NCI-H1694 treated with DMSO at 0.1 percent for 48 hours (cell line): ENCODE measurements at regions not wholly inside any gene's neighbourhood (a gene's known extent, or its start where the extent isn't known, plus 50 kb on each side); places are given as distances from the start of the nearest gene placed in this dataset.
A peak's percentile ranks its signal among the peaks of the same experiment; 100 is the strongest.

Experiments
- DNase-seq: peaks from one replicate; lab custom pipeline; 2025; lab: John Stamatoyannopoulos, UW

- DNase-seq = no peak
Measured at GRCh38 chr16:52874042-52874441, 178.7 kb downstream of the CHD9NB start.

GRCh38 chr16:52872731-52873130, 180.0 kb downstream of the CHD9NB start:
- DNase-seq = no peak

GRCh38 chr16:52871481-52871880, 181.2 kb downstream of the CHD9NB start:
- DNase-seq = no peak

DNA sequence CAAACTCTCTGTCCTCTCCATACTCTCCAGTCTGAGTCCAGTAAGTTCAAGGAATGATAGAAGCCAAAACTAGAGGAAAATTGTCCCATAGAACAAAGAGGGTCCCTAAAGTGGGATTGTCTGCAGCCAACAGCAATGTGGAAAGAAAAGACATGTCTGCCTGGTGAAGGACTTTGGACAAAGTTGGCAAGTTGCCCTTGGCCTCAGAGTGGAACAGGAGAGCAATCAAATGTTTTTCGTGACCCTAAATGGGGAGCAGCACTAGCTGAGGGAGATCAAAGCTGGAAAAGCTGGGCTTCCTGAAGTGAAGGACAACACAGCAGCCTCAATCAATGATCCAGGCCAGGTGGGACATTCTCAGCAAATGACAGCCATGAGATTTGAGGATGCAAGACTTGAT, 183.5 kb downstream of the CHD9NB start:
- DNase-seq = no peak

DNA sequence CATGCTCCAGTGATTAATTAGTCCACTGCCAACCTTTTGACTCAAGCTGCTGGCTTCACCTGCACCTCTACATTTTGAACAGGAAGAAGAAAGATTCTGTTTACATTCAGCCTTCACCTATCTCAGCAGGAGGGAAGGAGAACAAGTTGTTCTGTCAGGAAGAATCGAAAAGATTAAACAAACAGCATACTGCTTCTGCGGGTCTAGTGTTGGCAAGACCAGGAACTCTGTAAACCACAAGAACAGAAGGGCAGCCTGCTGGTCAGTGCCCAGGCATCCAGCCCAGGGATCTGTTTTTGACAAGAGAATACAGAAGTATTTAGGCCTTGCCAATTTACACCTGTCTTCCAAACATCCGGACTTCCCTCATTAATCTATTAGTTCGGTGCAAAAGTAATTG, 189.7 kb downstream of the CHD9NB start:
- DNase-seq = no peak

GRCh38 chr16:52861614-52862022, 191.1 kb downstream of the CHD9NB start:
- peak; percentile 73 for DNase-seq

DNA sequence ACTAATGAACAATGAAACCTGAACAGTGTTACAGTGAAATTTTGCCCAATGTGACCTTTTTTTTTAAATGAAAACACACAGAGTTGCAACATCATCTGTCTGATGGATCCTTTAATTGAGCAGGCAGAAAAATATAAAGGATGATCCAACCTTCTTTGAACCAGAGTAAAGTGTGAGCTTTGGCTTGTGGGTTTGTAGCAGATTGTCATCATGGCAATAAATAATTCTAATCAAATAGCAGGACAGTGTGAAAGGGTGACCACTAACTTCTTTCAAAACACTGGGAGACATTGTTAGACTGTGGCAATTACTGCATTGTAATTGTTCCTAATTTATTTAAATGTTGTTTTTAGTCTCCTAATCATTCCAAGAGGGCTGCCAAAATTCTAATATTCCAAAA, 197.2 kb downstream of the CHD9NB start:
- no peak for DNase-seq

DNA sequence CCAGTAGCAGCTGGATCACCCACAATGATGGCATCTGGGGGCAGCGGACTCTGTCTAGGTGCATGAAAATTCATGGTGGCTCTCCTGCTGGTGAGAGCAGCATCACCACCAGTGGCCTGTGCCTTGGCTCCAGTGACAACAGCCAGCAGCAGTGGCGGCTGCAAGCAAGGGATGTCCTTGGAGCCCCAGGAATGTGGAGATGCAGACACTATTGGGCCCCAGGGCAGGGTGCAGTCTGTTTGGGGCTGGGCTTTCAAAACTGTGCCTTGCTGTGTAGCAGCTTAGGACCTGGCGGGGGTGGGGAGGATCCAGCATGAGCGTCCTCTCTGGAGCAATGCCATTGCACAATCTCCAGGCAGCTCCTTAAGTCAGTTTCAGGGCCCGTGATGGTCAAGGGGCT, 199.7 kb downstream of the CHD9NB start:
- no peak for DNase-seq

- DNase-seq = no peak
Measured at GRCh38 chr16:52851211-52851740, 201.4 kb downstream of the CHD9NB start.

- DNase-seq = no peak
Measured at GRCh38 chr16:52843381-52843780, 209.3 kb downstream of the CHD9NB start.

DNA sequence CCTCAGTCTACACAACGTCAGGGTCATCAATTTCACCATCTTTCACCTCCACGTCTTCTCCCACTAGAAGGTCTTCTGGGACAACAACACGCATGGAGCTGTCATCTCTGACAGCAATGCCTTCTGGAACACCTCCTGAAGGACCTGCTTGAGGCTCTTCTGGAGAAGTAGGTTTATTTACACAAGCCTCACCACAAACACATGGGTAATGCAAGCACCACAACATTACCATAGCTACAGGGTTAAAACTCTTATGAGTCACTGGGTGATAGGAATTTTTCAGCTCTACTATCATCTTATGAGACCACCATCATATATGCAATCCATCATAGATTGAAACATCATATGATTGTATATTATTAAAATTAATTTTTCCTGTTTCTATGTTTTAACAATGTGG, 215.4 kb downstream of the CHD9NB start:
- DNase-seq = no peak

DNA sequence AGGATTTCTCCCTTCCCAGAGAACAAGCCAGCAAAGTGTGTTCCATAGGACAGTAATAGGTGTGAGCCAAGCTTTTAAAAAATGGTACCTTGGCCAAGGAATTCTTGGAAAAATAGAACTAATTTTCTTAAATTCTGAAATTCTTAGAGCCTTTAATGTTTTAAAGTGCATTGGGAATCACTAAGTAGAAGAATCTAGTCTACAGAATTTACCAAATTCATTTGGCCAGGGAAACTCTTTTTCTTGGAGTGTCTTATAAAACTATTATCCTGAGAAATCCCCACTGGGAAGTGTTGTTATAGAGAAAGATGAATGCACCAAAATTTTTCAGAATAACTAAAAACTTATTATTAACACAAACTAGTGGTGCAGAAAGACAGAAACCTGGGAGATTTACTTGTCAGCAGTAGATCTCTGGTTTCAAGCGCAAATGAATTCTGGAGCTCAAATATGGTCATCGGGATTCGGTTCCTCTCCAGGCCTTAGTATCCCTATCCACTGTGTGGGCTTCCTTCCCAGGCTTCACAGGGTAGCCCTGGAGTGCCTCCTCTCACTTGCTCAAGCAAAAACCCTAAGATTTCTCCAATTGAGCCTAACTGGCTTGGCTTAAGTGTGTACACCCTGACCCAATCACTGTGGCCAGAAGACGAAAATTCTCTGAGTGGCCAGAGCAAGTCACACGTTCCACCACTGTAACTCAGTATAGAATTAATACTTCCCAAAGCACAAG, 217.8 kb downstream of the CHD9NB start:
- DNase-seq = no peak

- peak; percentile 31 for DNase-seq
Measured at GRCh38 chr16:52832771-52833170, 219.9 kb downstream of the CHD9NB start.

- no peak for DNase-seq
Measured at GRCh38 chr16:52827456-52827855, 225.2 kb downstream of the CHD9NB start.

- DNase-seq = peak; percentile 79
Measured at GRCh38 chr16:52825892-52826291, 226.8 kb downstream of the CHD9NB start.

DNA sequence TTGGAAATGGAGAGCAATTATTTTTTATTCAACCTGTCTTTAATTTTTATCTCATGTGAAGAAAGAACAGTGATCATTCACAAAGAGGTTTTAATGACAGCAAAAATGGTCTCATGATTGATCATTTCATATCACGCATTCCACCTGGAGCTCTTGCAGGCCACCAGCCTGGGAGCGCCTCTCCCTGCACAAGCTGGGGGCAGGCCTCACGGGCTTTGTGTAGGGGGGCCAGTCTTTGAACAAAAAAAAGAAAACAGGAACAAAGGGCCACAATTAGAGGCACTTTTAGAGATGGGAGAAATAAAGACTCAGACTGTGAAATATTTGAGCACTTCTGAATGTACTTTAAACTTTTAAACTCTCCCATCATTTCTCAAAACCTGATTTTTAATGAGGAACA, 232.9 kb downstream of the CHD9NB start:
- no peak for DNase-seq

GRCh38 chr16:52819405-52819804, 233.3 kb downstream of the CHD9NB start:
- no peak for DNase-seq

DNA sequence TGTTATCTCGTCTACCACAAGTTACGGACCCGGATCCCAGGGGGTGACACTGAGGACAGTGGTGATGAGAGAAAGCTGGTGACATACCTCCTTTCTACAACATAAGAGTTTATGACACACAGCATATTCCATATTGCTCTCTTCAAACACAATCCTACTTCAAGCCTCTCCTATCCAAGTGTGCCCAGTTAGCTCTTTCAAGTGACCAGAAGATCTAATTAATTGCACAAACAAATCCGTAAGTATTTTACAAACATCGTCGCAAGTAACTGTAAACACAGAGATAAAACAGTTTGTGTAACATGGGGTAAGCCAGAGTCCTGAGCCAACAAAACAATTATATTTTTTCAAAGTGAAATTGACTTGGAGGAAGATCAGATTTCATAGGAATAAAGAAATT, 235.0 kb downstream of the CHD9NB start:
- DNase-seq = no peak

GRCh38 chr16:52816993-52817392, 235.7 kb downstream of the CHD9NB start:
- DNase-seq = no peak

GRCh38 chr16:52812678-52813556, 239.8 kb downstream of the CHD9NB start:
- no peak for DNase-seq

DNA sequence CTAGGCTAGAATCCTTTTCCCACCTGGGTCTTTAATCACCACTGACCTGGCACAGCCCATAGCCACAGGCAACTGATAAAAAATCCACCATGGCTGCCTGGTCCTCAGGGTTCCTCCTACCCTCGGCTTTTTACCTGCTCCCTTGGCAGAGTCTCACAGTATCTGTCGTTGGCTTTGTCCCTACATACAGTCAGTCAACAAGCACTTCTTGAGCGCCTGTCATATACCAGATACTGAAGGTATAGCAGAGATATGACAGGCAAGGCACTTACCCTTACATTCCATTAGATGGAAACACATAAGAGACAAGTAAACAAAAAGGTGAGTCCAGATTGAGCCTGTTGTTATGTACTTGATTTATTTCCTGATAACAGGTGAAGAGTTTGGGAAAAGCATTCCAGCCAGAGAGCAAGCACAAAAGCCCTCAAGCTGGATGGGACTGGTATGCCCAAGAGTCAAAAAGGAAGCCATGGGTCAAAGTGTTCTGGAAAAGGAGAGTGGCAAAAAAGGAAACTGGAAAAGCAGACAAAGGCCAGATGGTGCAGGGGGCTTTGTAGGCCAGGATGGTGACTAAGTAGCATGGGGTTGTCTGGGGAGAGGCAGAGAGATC, 247.0 kb downstream of the CHD9NB start:
- DNase-seq = no peak

- no peak for DNase-seq
Measured at GRCh38 chr16:52800432-52800831, 252.3 kb downstream of the CHD9NB start.

- DNase-seq = no peak
Measured at GRCh38 chr16:52799149-52799548, 252.2 kb upstream of the TOX3 start.
